ENCODE measurements at regions not wholly inside any gene's neighbourhood (a gene's known extent, or its start where the extent isn't known, plus 50 kb on each side); places are given as distances from the start of the nearest gene placed in this dataset.

DNA sequence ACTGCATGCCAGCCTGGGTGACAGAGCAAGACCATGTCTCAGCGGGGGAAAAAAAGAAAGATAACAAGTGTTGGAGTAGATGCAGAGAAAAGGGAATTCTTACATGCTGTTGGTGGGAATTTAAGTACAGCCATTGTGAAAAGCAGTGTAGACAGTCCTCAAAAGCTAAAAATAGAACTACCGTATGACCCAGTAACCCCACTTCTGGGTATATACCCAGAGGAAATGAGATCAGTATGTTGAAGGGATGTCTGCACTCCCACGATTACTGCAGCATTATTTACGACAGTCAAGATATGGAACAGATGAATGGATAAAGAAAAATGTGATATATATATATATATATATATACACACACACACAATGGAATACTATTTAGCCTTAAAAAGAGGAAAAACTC, 225.3 kb upstream of the SLC24A2 start:
- no peak for TF ChIP-seq CTCF (IDR thresholded peaks at IDR 0.05)
- TF ChIP-seq POLR2A (IDR thresholded peaks at IDR 0.05) = no peak
- no peak for TF ChIP-seq POLR2AphosphoS5 (IDR thresholded peaks at IDR 0.05)

All from suprapubic skin (tissue), 4 donors.